MM.1S (cell line): ENCODE measurements at regions not wholly inside any gene's neighbourhood (a gene's known extent, or its start where the extent isn't known, plus 50 kb on each side); places are given as distances from the start of the nearest gene placed in this dataset.

Source experiments
- EZH2 ChIP-seq: fragments of 300-600 bp; sonication (generic); optimal IDR thresholded peaks from 2 replicates; pipeline ENCODE3; 2017; ENCODE audit warnings: low read depth, mild to moderate bottlenecking, antibody characterized with exemption, low read length, mixed read lengths
- EZH2phosphoT487 ChIP-seq: fragments of 300-600 bp; sonication (generic); IDR thresholded peaks from 2 replicates; pipeline ENCODE4 v1.6.1; 2018; ENCODE audit warnings: antibody characterized with exemption, low read length
- TF ChIP-seq, protein P1 (sequence below): fragments of 300-600 bp; sonication (generic); IDR thresholded peaks from 2 replicates; pipeline ENCODE4 v1.5.1; 2016; ENCODE audit warnings: antibody characterized with exemption, low read length, mixed read lengths

DNA sequence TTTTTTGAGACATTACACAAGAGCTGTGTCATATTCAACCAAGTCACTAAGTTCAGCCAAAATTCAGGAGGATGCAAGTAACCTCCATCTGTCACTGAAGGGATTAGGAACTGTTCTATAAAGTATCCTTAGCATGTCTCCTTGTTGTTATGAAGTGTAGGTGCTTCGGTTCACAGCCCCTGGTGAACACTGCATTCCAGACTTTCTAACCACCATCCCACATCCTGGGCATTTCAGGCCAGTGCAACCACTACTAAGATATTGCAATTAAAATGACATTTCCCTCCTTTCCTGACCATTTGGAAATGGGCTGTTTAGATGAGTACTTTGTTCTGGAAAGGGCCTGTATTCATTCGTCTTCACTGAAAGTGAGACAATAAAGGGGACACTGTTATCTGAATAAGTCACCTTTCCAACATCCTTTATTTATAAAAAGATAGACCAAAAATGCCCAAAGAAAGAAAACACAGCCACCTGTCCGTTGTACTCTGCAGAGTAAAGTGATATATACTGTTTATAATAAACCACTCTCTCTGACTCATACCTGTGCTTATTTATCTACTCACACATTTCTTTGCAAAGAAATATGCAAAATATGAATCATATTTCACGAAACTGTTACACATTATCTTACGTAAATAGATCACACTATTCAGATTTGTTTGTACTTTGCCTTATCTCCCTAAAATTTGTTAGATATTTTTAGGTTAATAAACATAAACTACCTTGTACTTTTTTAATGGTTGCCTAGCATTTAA lies 861.9 kb downstream of the CDH18 start:
- TF ChIP-seq, protein P1, sequence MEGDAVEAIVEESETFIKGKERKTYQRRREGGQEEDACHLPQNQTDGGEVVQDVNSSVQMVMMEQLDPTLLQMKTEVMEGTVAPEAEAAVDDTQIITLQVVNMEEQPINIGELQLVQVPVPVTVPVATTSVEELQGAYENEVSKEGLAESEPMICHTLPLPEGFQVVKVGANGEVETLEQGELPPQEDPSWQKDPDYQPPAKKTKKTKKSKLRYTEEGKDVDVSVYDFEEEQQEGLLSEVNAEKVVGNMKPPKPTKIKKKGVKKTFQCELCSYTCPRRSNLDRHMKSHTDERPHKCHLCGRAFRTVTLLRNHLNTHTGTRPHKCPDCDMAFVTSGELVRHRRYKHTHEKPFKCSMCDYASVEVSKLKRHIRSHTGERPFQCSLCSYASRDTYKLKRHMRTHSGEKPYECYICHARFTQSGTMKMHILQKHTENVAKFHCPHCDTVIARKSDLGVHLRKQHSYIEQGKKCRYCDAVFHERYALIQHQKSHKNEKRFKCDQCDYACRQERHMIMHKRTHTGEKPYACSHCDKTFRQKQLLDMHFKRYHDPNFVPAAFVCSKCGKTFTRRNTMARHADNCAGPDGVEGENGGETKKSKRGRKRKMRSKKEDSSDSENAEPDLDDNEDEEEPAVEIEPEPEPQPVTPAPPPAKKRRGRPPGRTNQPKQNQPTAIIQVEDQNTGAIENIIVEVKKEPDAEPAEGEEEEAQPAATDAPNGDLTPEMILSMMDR: no peak
- TF ChIP-seq EZH2: no peak
- TF ChIP-seq EZH2phosphoT487: no peak
